Adrenal gland (tissue), 9 donors: ENCODE measurements at regions not wholly inside any gene's neighbourhood (a gene's known extent, or its start where the extent isn't known, plus 50 kb on each side); places are given as distances from the start of the nearest gene placed in this dataset.

Source experiments
- DNase-seq, 7 donors: peaks; one replicate each; pipeline ENCODE4 v3.0.0-alpha.2; 2019 to 2020
- H3K27ac ChIP-seq, 5 donors: fragments of 200-600 bp; sonication (generic) in 4 of 5; 1 replicate in 3 of 5; 2 replicates in 2 of 5; pipeline versions ENCODE4 v1.5.1 to v1.8.0; 2016 to 2020; ENCODE audit warnings: mild to moderate bottlenecking in 1 of 5
- H3K27me3 ChIP-seq: fragments of 200-600 bp; 2 replicates; pipeline ENCODE4 v1.8.0; 2021
- H3K36me3 ChIP-seq, 2 donors: fragments of 200-600 bp; replicated peaks in 1 of 2; 1 replicate in 1 of 2; 2 replicates in 1 of 2; pipeline versions ENCODE4 v1.5.1 to v1.8.0; 2018 to 2022
- H3K4me1 ChIP-seq, 2 donors: fragments of 200-600 bp; replicated peaks in 1 of 2; 1 replicate in 1 of 2; 2 replicates in 1 of 2; pipeline versions ENCODE4 v1.5.1 to v1.8.0; 2018 to 2021
- H3K4me3 ChIP-seq, 4 donors: fragments of 200-600 bp; sonication (generic) in 3 of 4; one replicate each; pipeline ENCODE4 v1.5.1; 2016 to 2018
- H3K9me3 ChIP-seq, 3 donors: fragments of 200-600 bp; sonication (generic) in 1 of 3; replicated peaks in 1 of 3; 1 replicate in 2 of 3; 2 replicates in 1 of 3; pipeline versions ENCODE4 v1.5.1 to v1.8.0; 2016 to 2021
- POLR2A ChIP-seq, 2 donors: fragments of 450-650 bp; IDR thresholded peaks; one replicate each; pipeline ENCODE4 v1.6.1; 2017; ENCODE audit warnings: antibody characterized with exemption in 2 of 2, mild to moderate bottlenecking in 2 of 2, moderate library complexity in 1 of 2
- WGBS, 4 donors: extraction: QIAGEN DNeasy Blood & Tissue Kit in 2 of 4; methylation state at CpG; one replicate each; pipeline versions ENCODE4 v1.1.5 to v1.1.7; 2013 to 2017; 5-methylcytosine and 5-hydroxymethylcytosine counted together
- intact Hi-C, 2 donors: fragments of 100-400 bp; cut with DNase I; formaldehyde crosslinking; loops; one replicate each; pipeline versions ENCODE4 v1.14.1 to v1.15.0; 2022 to 2023
- TF ChIP-seq, protein P1 (sequence below), 6 experiments: fragments of 450-650 bp in 4 of 6; fragments of 200-600 bp in 2 of 6; sonication (generic) in 1 of 6; IDR thresholded peaks; 1 replicate in 5 of 6; 2 replicates in 1 of 6; pipeline versions ENCODE4 v1.5.1 to v1.8.0; 2016 to 2021; ENCODE audit warnings: antibody characterized with exemption in 6 of 6, mild to moderate bottlenecking in 2 of 6, moderate library complexity in 1 of 6
- donor health status: healthy with polysubstance abuse.
- donor health status: Bipolar disorder and iron deficiency.
- donor health status: DM: yes; HTN: yes; CAD: no.
- donor health status: DM: no; HTN: no; CAD: no.
- donor health status: DM: no; HTN: no; CAD: no.

GRCh38 chr2:194999771-195000170 is 657.3 kb upstream of the SLC39A10 start:
- H3K27ac ChIP-seq, result no peak overlapping the region
- intact Hi-C loops, result no loop called here
- H3K36me3 ChIP-seq, result no peaks in the 10 kb centered on the region
- H3K4me1 ChIP-seq, result no peaks in the 10 kb centered on the region
- no peak for DNase-seq
- no peaks in the 10 kb centered on the region for H3K9me3 ChIP-seq
- TF ChIP-seq, protein P1, sequence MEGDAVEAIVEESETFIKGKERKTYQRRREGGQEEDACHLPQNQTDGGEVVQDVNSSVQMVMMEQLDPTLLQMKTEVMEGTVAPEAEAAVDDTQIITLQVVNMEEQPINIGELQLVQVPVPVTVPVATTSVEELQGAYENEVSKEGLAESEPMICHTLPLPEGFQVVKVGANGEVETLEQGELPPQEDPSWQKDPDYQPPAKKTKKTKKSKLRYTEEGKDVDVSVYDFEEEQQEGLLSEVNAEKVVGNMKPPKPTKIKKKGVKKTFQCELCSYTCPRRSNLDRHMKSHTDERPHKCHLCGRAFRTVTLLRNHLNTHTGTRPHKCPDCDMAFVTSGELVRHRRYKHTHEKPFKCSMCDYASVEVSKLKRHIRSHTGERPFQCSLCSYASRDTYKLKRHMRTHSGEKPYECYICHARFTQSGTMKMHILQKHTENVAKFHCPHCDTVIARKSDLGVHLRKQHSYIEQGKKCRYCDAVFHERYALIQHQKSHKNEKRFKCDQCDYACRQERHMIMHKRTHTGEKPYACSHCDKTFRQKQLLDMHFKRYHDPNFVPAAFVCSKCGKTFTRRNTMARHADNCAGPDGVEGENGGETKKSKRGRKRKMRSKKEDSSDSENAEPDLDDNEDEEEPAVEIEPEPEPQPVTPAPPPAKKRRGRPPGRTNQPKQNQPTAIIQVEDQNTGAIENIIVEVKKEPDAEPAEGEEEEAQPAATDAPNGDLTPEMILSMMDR (IDR thresholded peaks at IDR 0.05), result no peak
- no peak for TF ChIP-seq POLR2A (IDR thresholded peaks at IDR 0.05)
- H3K4me3 ChIP-seq, result no peak overlapping the region
- WGBS, 4 donors, result 73 to 80% (median 73%) methylated on average over 4 of the region's 4 CpGs
- no peaks in the 10 kb centered on the region for H3K27me3 ChIP-seq

DNA sequence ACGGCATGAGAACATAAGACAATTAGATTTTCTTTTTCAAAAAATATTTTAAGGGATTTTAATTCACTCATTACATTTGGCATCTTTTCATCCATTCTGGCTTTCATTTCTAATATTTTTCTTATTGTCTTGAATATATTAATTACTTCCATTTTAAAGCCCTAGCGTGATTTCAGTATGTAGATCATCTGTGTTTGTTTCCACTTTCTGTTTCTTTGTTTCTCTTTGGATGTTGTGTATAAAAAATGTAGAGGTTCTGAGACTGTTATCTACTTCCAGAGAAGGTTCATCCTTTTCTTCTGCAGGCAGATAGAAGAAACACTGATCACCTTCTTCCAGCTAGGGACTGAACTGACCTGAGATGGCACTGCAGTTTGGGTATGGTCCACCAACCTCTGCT is 664.4 kb upstream of the SLC39A10 start:
- TF ChIP-seq, protein P1 (IDR thresholded peaks at IDR 0.05), result no peak
- TF ChIP-seq POLR2A (IDR thresholded peaks at IDR 0.05), result no peak
- H3K4me3 ChIP-seq, result no peak overlapping the region

DNA sequence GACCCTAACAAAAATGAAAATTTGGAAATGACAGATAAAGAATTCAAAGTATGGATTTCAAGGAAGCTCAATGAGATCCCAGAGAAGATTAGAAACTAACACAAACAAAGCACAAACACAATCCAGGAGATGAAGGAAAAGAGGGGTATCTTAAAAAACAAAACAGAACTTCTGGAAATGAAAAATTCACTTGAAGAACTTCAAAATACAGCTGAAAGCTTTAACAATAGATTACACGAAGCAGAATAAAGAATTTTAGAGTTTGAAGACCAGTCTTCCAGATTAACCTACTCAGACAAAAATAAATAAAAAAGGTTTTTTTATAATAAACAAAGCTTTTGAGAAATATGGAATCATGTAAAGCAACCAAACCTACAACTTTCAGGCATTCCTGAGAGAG is 671.8 kb upstream of the SLC39A10 start:
- no peak overlapping the region for H3K27ac ChIP-seq
- H3K9me3 ChIP-seq, result peaks cover 0 to 20% (median 5%) of the 10 kb centered on the region in 3 donors
- intact Hi-C loops, result no loop called here
- WGBS, 4 donors, result 76 to 85% (median 81%) methylated on average over 1 of the region's 1 CpG
- no peak for TF ChIP-seq POLR2A (IDR thresholded peaks at IDR 0.05)
- TF ChIP-seq, protein P1 (IDR thresholded peaks at IDR 0.05), result no peak
- H3K4me3 ChIP-seq, result no peak overlapping the region
- H3K36me3 ChIP-seq, result no peaks in the 10 kb centered on the region
- H3K4me1 ChIP-seq, result peaks cover 0 to 3% of the 10 kb centered on the region in 2 donors
- DNase-seq, result no peak
- H3K27me3 ChIP-seq, result no peaks in the 10 kb centered on the region

More for the DNA sequence above, 664.4 kb upstream of the SLC39A10 start:
- peaks cover 0 to 3% of the 10 kb centered on the region in 2 donors for H3K4me1 ChIP-seq
- intact Hi-C loops, result no loop called here
- no peaks in the 10 kb centered on the region for H3K36me3 ChIP-seq
- peaks cover 0 to 7% (median 0%) of the 10 kb centered on the region in 3 donors for H3K9me3 ChIP-seq
- DNase-seq, result no peak
- WGBS, 4 donors, result 86 to 94% (median 91%) methylated on average over 2 of the region's 2 CpGs
- no peaks in the 10 kb centered on the region for H3K27me3 ChIP-seq
- H3K27ac ChIP-seq, result no peak overlapping the region

GRCh38 chr2:194962254-194962653 is 694.8 kb upstream of the SLC39A10 start:
- Histone ChIP-seq H3K27ac (no peak overlapping the region), H3K27me3 (no peaks in the 10 kb centered on the region), H3K9me3 (no peaks in the 10 kb centered on the region), H3K4me3 (no peak overlapping the region), H3K4me1 (no peaks in the 10 kb centered on the region), H3K36me3 (no peaks in the 10 kb centered on the region)
- TF ChIP-seq, protein P1 (IDR thresholded peaks at IDR 0.05), result no peak
- no peak for TF ChIP-seq POLR2A (IDR thresholded peaks at IDR 0.05)
- DNase-seq, result no peak
- intact Hi-C loops, result no loop called here
- 87 to 92% (median 89%) methylated on average over 4 of the region's 4 CpGs for WGBS, 4 donors
